ENCODE measurements at regions not wholly inside any gene's neighbourhood (a gene's known extent, or its start where the extent isn't known, plus 50 kb on each side); places are given as distances from the start of the nearest gene placed in this dataset.

DNA sequence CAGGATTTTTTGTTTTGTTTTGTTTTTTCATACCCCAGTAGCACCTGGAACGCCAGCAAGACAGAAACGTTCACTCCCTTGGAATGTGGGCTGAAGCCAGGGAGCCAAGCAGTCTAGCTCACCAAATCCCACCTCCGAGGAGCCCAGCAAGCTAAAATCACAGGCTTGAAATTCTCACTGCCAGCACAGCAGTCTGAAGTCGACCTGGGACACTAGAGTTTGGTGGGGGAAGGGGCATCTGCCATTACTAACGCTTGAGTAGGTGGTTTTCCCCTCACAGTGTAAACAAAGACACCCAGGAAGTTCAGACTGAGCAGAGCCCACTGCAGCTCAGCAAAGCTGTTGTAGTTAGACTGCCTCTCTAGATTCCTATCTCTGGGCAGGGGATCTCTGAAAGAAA, 99.6 kb upstream of the FGF16 start:
- TF ChIP-seq, protein P1, sequence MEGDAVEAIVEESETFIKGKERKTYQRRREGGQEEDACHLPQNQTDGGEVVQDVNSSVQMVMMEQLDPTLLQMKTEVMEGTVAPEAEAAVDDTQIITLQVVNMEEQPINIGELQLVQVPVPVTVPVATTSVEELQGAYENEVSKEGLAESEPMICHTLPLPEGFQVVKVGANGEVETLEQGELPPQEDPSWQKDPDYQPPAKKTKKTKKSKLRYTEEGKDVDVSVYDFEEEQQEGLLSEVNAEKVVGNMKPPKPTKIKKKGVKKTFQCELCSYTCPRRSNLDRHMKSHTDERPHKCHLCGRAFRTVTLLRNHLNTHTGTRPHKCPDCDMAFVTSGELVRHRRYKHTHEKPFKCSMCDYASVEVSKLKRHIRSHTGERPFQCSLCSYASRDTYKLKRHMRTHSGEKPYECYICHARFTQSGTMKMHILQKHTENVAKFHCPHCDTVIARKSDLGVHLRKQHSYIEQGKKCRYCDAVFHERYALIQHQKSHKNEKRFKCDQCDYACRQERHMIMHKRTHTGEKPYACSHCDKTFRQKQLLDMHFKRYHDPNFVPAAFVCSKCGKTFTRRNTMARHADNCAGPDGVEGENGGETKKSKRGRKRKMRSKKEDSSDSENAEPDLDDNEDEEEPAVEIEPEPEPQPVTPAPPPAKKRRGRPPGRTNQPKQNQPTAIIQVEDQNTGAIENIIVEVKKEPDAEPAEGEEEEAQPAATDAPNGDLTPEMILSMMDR (IDR thresholded peaks at IDR 0.05) = no peak
- no peak for TF ChIP-seq POLR2AphosphoS5 (IDR thresholded peaks at IDR 0.05; ENCODE audit: insufficient read depth in 1 of 2, low read depth in 1 of 2)

All from vagina (tissue), 2 donors.